Fibroblast of skin of left biceps (primary cell): ENCODE measurements at regions not wholly inside any gene's neighbourhood (a gene's known extent, or its start where the extent isn't known, plus 50 kb on each side); places are given as distances from the start of the nearest gene placed in this dataset.

ENCODE experiments used
- DNase-seq, 2 experiments: peaks; one replicate each; pipeline ENCODE4 v3.0.0-alpha.2; 2013; ENCODE audit warnings: low read depth in 2 of 2

- no peak for DNase-seq
Observed at GRCh38 chr3:69441040-69441439, 55.2 kb upstream of the FRMD4B start.

GRCh38 chr3:69439643-69440270 lies 53.9 kb upstream of the FRMD4B start:
- no peak for DNase-seq

- no peak for DNase-seq
Observed at GRCh38 chr3:69438476-69438875, 52.6 kb upstream of the FRMD4B start.

- no peak for DNase-seq
Observed at GRCh38 chr3:69435274-69436265, 49.7 kb upstream of the FRMD4B start.
